ENCODE measurements at regions not wholly inside any gene's neighbourhood (a gene's known extent, or its start where the extent isn't known, plus 50 kb on each side); places are given as distances from the start of the nearest gene placed in this dataset.

GRCh38 chr4:64489628-64490027, 80.4 kb upstream of the TECRL start:
- FAIRE-seq (no peak), DNase-seq (ENCODE audit: low spot score) (no peak)

DNA sequence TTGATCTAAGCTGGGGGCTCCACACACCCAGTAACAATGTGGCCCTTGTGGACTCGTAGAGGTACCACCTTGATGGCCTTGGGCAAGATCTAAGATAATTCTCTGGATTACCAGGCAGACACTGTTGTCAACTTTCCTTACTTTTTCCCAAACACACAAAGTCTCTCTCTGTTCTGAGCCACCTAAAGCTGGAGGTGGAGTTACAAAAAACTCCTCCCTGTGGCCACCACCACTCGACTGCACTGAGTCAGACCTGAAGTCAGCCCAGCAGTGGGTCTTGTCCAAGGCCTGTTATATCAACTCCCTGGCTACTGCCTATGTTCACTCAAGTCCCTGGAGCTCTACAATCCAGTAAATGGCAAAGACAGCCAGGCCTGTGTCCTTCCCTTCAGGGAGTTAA, 70.1 kb upstream of the TECRL start:
- FAIRE-seq (no peak), DNase-seq (ENCODE audit: low spot score) (no peak)

- FAIRE-seq, result no peak
Observed at GRCh38 chr4:64477127-64477526, 67.9 kb upstream of the TECRL start.

GRCh38 chr4:64465263-64465662, 56.0 kb upstream of the TECRL start:
- DNase-seq (ENCODE audit: low spot score) (no peak), FAIRE-seq (no peak)

More at GRCh38 chr4:64477127-64477526, 67.9 kb upstream of the TECRL start:
- DNase-seq (ENCODE audit: low spot score), result no peak

DNA sequence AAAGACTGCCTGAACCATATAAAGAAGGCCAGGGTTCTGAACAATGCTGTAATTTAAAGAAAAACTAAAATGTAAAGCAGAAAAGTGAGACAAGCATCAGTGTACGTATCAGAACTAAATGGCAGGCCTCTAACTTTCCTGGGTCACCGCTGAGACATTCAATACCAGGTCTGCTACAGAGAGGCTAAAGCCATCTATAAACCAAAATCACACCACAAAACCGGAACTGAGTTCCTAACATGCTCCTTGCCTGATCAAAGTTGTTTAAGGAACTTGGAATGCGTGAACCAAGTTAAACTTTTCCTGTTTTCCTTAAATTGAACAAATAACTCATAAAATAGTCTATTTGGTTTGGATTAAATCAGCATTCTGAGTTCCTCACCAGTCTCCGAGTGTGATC, 55.3 kb upstream of the TECRL start:
- no peak for DNase-seq (ENCODE audit: low spot score)
- FAIRE-seq, result no peak
